ENCODE measurements at regions not wholly inside any gene's neighbourhood (a gene's known extent, or its start where the extent isn't known, plus 50 kb on each side); places are given as distances from the start of the nearest gene placed in this dataset.

GRCh38 chr5:141778206-141778605, 96.2 kb upstream of the ARAP3 start:
- DNase-seq (ENCODE audit: low read depth) = peak; percentile 84

DNA sequence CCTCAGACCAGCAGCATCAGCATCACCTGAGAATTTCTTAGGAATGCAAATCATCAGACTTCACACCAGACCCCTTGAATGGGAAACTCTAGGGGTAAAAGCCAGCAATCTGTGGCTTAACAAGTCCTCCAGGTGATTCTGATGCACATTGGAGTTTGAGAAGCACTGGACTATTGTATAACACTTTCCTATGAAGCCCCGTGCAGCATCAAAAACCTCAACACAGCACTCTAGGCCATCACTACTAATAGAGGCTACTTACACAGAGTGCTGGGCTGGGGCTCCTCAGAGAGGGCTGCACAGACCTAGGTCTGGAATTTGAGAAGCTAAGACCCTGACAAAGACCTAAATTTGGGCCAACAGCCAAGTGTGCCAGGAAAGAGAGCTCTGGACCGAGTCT, 95.7 kb upstream of the ARAP3 start:
- DNase-seq (ENCODE audit: low read depth) = no peak

GRCh38 chr5:141777130-141777529, 95.1 kb upstream of the ARAP3 start:
- no peak for DNase-seq (ENCODE audit: low read depth)

- no peak for DNase-seq (ENCODE audit: low read depth)
These were observed 91.9 kb upstream of the ARAP3 start for GRCh38 chr5:141773779-141774562.

GRCh38 chr5:141772281-141772680, 90.3 kb upstream of the ARAP3 start:
- DNase-seq (ENCODE audit: low read depth) = no peak

DNA sequence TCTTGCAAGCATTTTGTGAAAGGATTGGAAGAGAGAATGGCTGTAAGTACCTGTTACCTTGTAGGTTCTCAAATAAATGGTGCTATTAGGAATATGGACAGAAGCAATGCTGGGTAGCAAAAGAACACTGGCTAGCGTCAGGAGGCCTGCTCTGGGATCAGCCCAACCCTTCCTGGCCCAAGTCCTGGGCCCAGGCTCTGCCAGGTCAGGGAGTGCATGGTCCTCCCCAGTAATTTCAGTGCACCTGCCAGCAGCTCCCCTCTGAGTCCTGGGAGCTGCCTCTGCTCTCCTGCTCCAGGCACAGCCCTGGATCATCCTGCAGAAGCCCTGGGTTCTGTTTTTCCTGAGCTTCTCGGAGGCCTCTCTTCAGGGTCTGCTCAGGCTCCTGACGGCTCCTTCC, 89.5 kb upstream of the ARAP3 start:
- no peak for DNase-seq (ENCODE audit: low read depth)

DNA sequence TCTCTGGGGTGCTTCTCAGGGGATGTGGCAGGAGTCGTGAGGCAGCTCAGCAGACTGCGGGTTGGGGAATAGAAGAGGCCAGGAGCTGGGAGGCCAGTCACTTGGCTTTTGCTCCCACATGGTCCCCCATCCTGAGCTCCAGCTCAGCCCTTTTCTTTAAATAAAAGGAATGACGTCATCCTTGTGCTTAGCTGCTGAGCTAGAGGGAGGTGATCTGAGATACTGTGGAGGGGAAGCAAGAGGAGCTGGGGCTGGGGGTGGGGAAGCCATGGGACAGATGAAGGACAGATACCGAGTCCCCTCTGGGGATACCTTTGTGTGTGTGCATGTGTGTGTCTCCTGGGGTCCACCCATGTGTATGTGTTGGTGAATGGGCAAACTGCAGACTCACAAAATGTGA, 89.0 kb upstream of the ARAP3 start:
- no peak for DNase-seq (ENCODE audit: low read depth)

DNA sequence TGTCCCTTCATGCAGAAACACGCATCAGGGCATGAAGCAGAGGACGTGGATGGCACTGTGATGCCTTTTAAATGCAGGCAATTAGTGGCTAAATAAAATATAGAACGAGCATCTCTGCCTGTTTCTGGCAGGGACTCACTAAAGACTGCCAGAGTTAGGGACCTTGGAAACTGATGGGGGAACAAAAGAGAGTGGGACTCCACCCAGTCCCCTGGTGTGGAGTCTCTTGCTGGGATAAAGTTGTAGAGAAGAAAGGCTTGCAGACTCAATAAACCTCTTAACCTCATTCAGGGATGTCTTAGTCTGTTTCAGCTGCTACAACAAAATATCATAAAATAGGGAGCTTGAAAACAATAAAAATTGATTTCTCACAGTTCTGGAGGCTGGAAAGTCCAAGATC, 87.6 kb upstream of the ARAP3 start:
- no peak for DNase-seq (ENCODE audit: low read depth)

DNA sequence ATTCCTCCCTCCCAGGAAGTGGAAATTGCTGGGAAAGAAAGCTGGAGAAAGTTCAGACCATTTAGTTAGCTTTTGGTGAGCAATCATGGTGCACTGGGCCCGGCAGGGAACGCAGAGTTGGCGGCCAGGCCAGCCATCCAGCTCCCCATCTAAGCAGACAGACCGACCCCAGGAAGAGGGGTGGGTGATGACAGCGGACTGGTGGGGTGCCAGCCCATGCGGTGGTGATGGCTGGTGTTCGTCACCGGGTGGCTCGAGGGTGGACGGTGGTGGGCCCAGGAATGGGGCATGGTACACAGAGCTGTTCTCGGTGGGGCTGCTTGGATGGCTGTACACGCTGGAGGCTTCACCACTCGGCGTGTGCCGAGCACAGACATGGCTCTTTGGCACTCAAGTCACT, 85.6 kb upstream of the ARAP3 start:
- DNase-seq (ENCODE audit: low read depth) = no peak

- no peak for DNase-seq (ENCODE audit: low read depth)
These were observed 84.0 kb upstream of the ARAP3 start for GRCh38 chr5:141765896-141766551.

DNA sequence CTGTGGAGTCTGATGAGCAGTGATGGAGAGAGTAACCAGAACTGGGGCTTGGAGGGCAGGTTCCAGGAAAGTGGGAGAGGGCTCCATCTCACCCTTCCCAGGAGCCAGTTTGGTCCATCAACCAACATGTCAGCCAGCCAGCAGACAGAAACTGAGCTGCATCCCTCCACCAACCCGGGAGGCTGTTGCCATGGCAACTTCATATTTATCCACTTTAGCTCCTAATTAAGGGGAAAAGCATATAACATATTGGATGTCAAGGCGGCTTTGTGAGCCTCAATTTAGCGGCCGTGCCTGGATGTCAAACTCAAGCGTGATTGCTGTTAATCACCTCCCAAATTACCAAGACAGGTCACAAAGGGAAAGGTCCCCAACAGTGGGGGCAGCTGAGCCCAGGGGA, 81.5 kb upstream of the ARAP3 start:
- DNase-seq (ENCODE audit: low read depth) = no peak

DNA sequence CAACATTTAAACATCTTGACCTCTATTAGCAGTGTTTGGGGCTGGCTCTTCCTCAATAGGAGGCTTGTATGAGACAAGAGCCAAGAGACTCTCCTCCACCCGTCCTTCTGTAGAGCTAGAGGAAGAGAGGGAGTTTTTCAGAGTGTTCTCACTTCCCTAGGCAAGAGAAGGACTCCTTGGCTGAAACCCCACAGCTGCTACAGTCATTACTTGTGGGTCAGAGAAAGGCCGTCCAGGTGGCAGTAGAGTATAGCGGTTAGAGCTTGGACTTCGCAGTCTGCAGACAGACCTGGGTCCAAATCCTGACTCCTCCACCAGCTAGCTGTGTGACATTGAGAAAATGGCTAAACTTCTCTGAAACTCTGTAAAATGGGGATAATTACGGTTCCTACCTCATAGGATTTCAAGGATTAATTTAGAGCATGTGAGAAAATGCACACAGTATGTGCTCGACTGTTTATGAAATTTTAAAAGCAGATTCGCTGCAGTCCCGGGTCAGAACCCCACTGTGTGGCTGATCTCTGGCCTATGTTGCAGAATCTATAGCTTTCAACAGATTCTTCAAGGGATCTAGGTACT, 80.8 kb upstream of the ARAP3 start:
- no peak for DNase-seq (ENCODE audit: low read depth)

GRCh38 chr5:141762316-141762715, 80.3 kb upstream of the ARAP3 start:
- DNase-seq (ENCODE audit: low read depth) = no peak

- no peak for DNase-seq (ENCODE audit: low read depth)
These were observed 78.7 kb upstream of the ARAP3 start for GRCh38 chr5:141760753-141761152.

DNA sequence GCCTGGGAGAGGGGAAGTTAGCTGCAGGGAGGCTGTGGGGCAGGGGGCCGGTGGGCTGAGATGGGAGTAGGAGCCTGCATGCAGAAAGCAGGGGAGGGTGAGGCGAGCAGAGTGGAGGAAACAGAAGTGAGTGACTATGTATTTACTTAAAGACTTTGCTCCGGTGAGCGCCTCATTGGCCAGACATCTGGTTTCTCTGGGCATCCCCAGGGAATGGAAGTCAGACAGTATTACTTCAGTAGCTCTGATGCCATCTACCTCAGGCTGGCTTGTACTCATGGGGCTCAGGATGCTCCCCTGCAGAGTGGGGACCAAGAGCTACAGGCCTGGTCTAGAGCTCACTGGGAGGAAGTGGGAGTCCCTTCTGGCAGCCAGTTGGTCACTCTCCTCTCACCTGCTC, 78.2 kb upstream of the ARAP3 start:
- no peak for DNase-seq (ENCODE audit: low read depth)

GRCh38 chr5:141758310-141758998, 76.4 kb upstream of the ARAP3 start:
- no peak for DNase-seq (ENCODE audit: low read depth)

DNA sequence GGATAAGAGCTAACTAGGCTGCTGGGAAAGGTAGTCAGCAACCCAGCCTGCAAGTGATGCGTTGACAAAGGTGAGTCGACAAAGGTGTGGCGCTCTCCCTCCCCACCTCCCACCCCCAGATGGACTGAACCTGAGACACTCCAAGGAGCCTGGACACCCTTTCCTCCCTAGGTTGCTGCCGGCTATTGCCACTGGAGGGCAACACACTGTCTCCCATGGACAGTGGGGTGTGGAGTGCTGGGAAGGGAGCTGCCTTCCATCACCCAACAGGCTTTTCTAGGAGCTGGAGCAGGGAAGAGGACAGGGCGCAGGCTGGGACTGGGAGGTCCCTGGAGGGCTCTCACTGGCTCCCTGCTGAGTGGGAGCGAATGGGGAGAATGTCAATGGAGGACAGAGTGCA, 75.4 kb upstream of the ARAP3 start:
- peak; percentile 55 for DNase-seq (ENCODE audit: low read depth)

DNA sequence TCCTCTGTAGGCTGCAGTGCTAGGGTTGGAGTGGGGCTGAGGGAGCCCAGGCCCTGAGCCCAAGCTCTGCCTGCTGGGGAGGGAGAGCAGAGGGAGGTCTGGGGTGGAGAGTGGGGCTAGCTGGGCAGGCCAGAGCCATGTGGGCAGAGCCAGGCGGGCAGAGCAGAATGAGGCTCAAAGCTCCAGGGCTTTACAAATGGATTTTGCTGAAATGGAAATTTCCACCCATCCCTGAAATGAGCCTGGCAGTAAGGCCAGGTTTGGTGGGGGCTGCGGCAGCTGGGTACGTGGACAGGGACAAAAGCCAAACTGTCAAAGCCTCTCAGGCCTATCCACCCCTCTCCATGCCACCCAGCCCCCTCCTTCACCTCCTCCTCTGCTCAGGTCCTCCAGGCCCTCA, 74.2 kb upstream of the ARAP3 start:
- DNase-seq (ENCODE audit: low read depth) = no peak

- DNase-seq (ENCODE audit: low read depth) = peak; percentile 53
These were observed 72.1 kb upstream of the ARAP3 start for GRCh38 chr5:141753971-141754713.

DNA sequence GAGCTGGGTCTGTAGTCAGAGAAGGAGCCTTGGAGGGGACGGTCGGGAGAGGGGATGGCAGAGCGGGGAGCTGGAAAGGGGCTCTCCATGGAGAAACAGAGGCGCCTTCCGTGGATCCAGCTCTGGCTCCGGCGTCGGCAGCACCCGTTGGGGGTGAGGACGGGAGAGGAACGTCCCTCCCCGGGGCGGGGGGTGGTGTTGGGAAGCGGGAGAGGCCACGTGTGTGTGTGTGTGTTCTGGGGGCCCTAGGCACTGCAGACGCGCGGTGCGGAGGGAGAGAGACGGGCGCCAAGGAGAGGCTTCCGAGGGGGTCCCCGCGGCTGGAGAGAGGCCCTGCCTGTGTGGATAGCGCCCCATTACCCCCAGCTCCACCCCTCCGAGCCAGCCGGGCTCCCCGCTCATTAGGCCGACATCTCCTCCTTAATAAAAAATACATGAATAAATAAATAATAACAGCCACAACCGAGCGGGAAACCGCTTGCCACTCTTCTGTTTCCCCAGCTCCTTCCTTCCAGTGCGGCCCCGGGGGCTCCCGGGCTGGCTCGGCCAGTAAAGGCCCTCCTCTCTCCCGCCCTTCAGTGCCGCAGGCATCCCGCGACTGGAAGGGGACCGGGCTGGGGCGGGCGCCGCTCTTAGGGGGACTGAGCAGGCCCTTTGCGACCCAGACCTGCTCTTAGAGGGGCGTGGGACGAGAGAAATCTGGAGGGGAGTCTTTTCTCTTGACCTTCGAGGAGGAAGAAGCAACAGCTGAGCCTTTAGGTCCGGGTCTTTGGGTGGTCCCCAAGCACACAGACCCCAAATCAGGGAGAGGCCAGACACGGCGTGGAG, 71.3 kb upstream of the ARAP3 start:
- DNase-seq (ENCODE audit: low read depth) = no peak

Measured in M059J (cell line).